Ovary (tissue), 7 donors: ENCODE measurements at regions not wholly inside any gene's neighbourhood (a gene's known extent, or its start where the extent isn't known, plus 50 kb on each side); places are given as distances from the start of the nearest gene placed in this dataset.

Source experiments
- DNase-seq, 5 donors: peaks; one replicate each; pipeline ENCODE4 v3.0.0-alpha.2; 2019 to 2020
- H3K27ac ChIP-seq, 2 donors: fragments of 200-600 bp; one replicate each; pipeline versions ENCODE4 v1.5.1 to v1.8.0; 2019 to 2022
- H3K27me3 ChIP-seq: fragments of 200-600 bp; one replicate; pipeline ENCODE4 v1.8.0; 2022
- H3K36me3 ChIP-seq: fragments of 200-600 bp; sonication (generic); one replicate; pipeline ENCODE4 v1.5.1; 2019
- H3K4me1 ChIP-seq: one replicate; pipeline ENCODE4 v1.8.1; 2013; ENCODE audit warnings: mild to moderate bottlenecking, moderate library complexity; ENCODE audit not compliant: insufficient read depth
- H3K4me3 ChIP-seq: fragments of 200-600 bp; sonication (generic); one replicate; pipeline ENCODE4 v1.5.1; 2017
- H3K9me3 ChIP-seq, 2 donors: fragments of 200-600 bp in 1 of 2; sonication (generic) in 1 of 2; one replicate each; pipeline versions ENCODE4 v1.5.1 to v1.8.1; 2013 to 2019; ENCODE audit warnings: mild to moderate bottlenecking in 1 of 2, moderate library complexity in 1 of 2
- EP300 ChIP-seq: sonication (generic); formaldehyde crosslinking; IDR thresholded peaks from one replicate; pipeline ENCODE4 v1.6.1; 2017; ENCODE audit warnings: antibody characterized with exemption
- POLR2A ChIP-seq: fragments of 450-650 bp; IDR thresholded peaks from one replicate; pipeline ENCODE4 v1.6.1; 2017; ENCODE audit warnings: antibody characterized with exemption, mild to moderate bottlenecking, moderate library complexity
- WGBS, 3 donors: extraction: QIAGEN DNeasy Blood & Tissue Kit in 1 of 3; methylation state at CpG; one replicate each; pipeline versions ENCODE4 v1.1.5 to v1.1.7; 2013 to 2017; 5-methylcytosine and 5-hydroxymethylcytosine counted together
- intact Hi-C, 4 donors: fragments of 100-400 bp; cut with DNase I; formaldehyde crosslinking; loops; one replicate each; pipeline versions ENCODE4 v1.11.0 to v1.15.1; 2022 to 2023
- TF ChIP-seq, protein P1 (sequence below), 3 donors: fragments of 450-650 bp in 2 of 3; fragments of 200-600 bp in 1 of 3; IDR thresholded peaks; one replicate each; pipeline versions ENCODE4 v1.5.1 to v1.8.0; 2016 to 2022; ENCODE audit warnings: antibody characterized with exemption in 3 of 3, mild to moderate bottlenecking in 1 of 3
- donor health status: DM: no; HTN: no; CAD: no; lungs with moderate emphysema.
- donor health status: DM: no; HTN: no; CAD: no.
- donor health status: Bipolar disorder and iron deficiency.
- donor health status: DM: no; HTN: no; CAD: no.
- donor health status: DM: yes; HTN: yes; CAD: no.

- no peaks in the 10 kb centered on the region for H3K36me3 ChIP-seq
- H3K4me3 ChIP-seq, result no peak overlapping the region
- TF ChIP-seq, protein P1, sequence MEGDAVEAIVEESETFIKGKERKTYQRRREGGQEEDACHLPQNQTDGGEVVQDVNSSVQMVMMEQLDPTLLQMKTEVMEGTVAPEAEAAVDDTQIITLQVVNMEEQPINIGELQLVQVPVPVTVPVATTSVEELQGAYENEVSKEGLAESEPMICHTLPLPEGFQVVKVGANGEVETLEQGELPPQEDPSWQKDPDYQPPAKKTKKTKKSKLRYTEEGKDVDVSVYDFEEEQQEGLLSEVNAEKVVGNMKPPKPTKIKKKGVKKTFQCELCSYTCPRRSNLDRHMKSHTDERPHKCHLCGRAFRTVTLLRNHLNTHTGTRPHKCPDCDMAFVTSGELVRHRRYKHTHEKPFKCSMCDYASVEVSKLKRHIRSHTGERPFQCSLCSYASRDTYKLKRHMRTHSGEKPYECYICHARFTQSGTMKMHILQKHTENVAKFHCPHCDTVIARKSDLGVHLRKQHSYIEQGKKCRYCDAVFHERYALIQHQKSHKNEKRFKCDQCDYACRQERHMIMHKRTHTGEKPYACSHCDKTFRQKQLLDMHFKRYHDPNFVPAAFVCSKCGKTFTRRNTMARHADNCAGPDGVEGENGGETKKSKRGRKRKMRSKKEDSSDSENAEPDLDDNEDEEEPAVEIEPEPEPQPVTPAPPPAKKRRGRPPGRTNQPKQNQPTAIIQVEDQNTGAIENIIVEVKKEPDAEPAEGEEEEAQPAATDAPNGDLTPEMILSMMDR (IDR thresholded peaks at IDR 0.05), result no peak
- TF ChIP-seq POLR2A, result no peak
- TF ChIP-seq EP300, result no peak
- no peaks in the 10 kb centered on the region for H3K27me3 ChIP-seq
- H3K27ac ChIP-seq, result no peak overlapping the region
- DNase-seq, result no peak
- H3K4me1 ChIP-seq, result no peaks in the 10 kb centered on the region
- intact Hi-C loops, result no loop called here
- no peaks in the 10 kb centered on the region for H3K9me3 ChIP-seq
Observed at GRCh38 chrX:7706032-7706431, 136.9 kb upstream of the VCX start.

DNA sequence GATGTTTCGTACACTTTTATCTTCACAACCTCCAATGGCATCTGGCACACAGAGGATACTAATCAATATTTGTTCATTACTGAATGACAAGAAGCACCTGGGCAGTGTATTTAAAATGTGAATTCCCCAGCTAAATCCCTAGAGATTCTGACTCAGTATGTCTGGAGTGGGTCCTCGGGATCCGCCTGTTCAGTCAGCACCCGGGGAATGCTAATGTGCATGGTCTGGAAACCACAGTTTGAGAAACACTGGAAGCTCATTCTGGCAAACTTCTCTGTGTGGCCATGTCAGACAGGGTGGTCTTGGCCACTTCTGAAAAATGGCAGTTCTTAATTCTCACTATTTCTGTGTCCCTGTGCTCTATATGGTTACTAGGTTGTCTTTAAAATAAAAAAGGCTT is 138.8 kb upstream of the VCX start:
- no peak for DNase-seq
- H3K36me3 ChIP-seq, result no peaks in the 10 kb centered on the region
- no peaks in the 10 kb centered on the region for H3K27me3 ChIP-seq
- TF ChIP-seq EP300 (no peak), POLR2A (no peak)
- TF ChIP-seq, protein P1 (IDR thresholded peaks at IDR 0.05), result no peak
- no peaks in the 10 kb centered on the region for H3K4me1 ChIP-seq
- intact Hi-C loops, result no loop called here
- H3K4me3 ChIP-seq, result no peak overlapping the region
- no peak overlapping the region for H3K27ac ChIP-seq
- H3K9me3 ChIP-seq, result no peaks in the 10 kb centered on the region
- 82 to 91% (median 89%) methylated on average over 4 of the region's 4 CpGs for WGBS, 3 donors

DNA sequence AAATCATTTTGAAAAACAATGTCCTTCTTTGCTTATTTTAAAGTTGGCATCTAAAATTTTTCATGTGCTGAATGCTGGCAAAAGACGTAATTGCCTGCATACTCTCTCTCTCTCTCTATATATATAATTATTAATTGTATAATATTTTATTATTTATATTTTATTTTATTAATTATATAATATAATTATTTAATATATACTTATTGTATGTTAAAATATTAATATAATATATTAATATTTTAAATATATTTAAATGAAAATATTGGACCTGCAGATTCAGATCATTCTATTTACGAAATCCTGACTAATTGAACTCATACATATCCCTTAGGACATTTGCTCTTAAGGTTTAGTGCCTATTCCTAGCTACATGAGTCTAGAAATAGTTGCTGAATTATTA is 144.7 kb upstream of the VCX start:
- Histone ChIP-seq H3K9me3 (no peaks in the 10 kb centered on the region), H3K4me1 (no peaks in the 10 kb centered on the region), H3K27ac (no peak overlapping the region), H3K4me3 (no peak overlapping the region), H3K36me3 (no peaks in the 10 kb centered on the region), H3K27me3 (no peaks in the 10 kb centered on the region)
- DNase-seq, result no peak
- intact Hi-C loops, result no loop called here
- WGBS, 3 donors, result 82 to 87% (median 86%) methylated on average over 2 of the region's 2 CpGs
- TF ChIP-seq, protein P1 (IDR thresholded peaks at IDR 0.05), result no peak
- TF ChIP-seq EP300 (no peak), POLR2A (no peak)

- Histone ChIP-seq H3K9me3 (no peaks in the 10 kb centered on the region), H3K4me1 (no peaks in the 10 kb centered on the region), H3K36me3 (no peaks in the 10 kb centered on the region), H3K27ac (no peak overlapping the region), H3K4me3 (no peak overlapping the region), H3K27me3 (no peaks in the 10 kb centered on the region)
- intact Hi-C loops, result no loop called here
- DNase-seq, result no peak
- WGBS, 3 donors, result 25 to 32% (median 27%) methylated on average over 8 of the region's 8 CpGs
- no peak for TF ChIP-seq POLR2A
- TF ChIP-seq, protein P1 (IDR thresholded peaks at IDR 0.05), result no peak
Observed at GRCh38 chrX:7690842-7691241, 152.1 kb upstream of the VCX start.
